GM12891 (cell line): ENCODE measurements at regions not wholly inside any gene's neighbourhood (a gene's known extent, or its start where the extent isn't known, plus 50 kb on each side); places are given as distances from the start of the nearest gene placed in this dataset.

Experiments used
- POLR2A ChIP-seq: IDR thresholded peaks from 2 replicates; pipeline ENCODE4 v1.6.1; 2011; ENCODE audit warnings: low read depth, low read length, control low read depth
- POLR2AphosphoS5 ChIP-seq: IDR thresholded peaks from 2 replicates; pipeline ENCODE4 v1.6.1; 2011; ENCODE audit warnings: low read depth, low read length, control low read depth
- SPI1 ChIP-seq: IDR thresholded peaks from 2 replicates; pipeline ENCODE4 v1.6.1; 2011; ENCODE audit warnings: low read depth, low read length, control low read depth
- TAF1 ChIP-seq: IDR thresholded peaks from 2 replicates; pipeline ENCODE4 v1.6.1; 2011; ENCODE audit warnings: low read depth, low read length, control low read depth

DNA sequence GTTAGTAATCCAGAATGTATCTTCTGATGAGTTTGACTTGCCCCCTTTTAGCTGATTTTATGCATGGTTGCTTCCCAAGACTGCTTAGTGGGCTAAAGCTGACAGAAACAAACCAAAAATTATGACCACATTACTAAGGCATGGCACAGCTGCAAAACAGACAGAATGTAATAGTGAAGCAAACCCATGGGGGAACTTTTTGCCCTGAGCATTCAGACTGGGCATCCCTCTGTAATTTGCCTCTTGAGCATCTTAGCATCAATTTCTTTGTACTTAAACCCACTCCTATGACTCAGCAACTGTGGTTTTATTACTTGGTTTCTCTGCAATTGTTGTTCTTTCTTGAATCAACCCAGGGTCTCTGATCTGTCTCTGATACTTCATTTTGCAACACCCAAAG lies 487.3 kb upstream of the DCC start:
- TF ChIP-seq POLR2A: no peak
- no peak for TF ChIP-seq POLR2AphosphoS5
- no peak for TF ChIP-seq TAF1
- no peak for TF ChIP-seq SPI1
